NB4 (cell line): ENCODE measurements at regions not wholly inside any gene's neighbourhood (a gene's known extent, or its start where the extent isn't known, plus 50 kb on each side); places are given as distances from the start of the nearest gene placed in this dataset.

Source experiments
- POLR2A ChIP-seq: IDR thresholded peaks from 2 replicates; pipeline ENCODE4 v1.6.1; 2011; ENCODE audit warnings: mild to moderate bottlenecking; ENCODE audit not compliant: insufficient read length; ENCODE audit errors: extremely low read depth
- TF ChIP-seq, protein P1 (sequence below): IDR thresholded peaks from one replicate; pipeline ENCODE4 v1.5.1; 2012; ENCODE audit warnings: low read depth, low read length
- TF ChIP-seq, protein P2 (sequence below): IDR thresholded peaks from 2 replicates; pipeline ENCODE4 v1.6.1; 2011; ENCODE audit warnings: low read depth, low read length

DNA sequence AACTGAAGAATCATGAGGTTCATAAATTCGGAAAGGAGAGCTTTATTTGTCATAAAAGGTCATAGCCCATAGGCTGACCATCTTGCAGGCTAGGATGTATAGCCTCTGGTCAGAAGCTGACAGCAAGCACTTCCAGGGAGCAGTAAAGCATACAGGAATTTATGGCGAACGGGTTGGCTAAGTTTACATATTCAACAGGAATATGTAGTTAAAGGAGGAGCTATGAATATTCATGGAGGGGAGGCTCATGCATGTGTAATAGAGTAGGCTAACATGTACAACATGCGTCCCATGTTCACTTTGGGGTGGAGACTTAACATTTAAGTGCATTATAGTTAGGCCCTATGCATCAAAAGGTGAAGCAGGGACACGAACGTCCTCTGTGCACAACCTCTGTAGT is 1425.7 kb upstream of the TENM3 start:
- no peak for TF ChIP-seq POLR2A
- TF ChIP-seq, protein P1, sequence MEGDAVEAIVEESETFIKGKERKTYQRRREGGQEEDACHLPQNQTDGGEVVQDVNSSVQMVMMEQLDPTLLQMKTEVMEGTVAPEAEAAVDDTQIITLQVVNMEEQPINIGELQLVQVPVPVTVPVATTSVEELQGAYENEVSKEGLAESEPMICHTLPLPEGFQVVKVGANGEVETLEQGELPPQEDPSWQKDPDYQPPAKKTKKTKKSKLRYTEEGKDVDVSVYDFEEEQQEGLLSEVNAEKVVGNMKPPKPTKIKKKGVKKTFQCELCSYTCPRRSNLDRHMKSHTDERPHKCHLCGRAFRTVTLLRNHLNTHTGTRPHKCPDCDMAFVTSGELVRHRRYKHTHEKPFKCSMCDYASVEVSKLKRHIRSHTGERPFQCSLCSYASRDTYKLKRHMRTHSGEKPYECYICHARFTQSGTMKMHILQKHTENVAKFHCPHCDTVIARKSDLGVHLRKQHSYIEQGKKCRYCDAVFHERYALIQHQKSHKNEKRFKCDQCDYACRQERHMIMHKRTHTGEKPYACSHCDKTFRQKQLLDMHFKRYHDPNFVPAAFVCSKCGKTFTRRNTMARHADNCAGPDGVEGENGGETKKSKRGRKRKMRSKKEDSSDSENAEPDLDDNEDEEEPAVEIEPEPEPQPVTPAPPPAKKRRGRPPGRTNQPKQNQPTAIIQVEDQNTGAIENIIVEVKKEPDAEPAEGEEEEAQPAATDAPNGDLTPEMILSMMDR = no peak
- TF ChIP-seq, protein P2, sequence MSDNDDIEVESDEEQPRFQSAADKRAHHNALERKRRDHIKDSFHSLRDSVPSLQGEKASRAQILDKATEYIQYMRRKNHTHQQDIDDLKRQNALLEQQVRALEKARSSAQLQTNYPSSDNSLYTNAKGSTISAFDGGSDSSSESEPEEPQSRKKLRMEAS = no peak
